Sigmoid colon (tissue), 6 donors: ENCODE measurements at regions not wholly inside any gene's neighbourhood (a gene's known extent, or its start where the extent isn't known, plus 50 kb on each side); places are given as distances from the start of the nearest gene placed in this dataset.

Source experiments
- DNase-seq: peaks from one replicate; pipeline ENCODE4 v3.0.0-alpha.2; 2019
- H3K27ac ChIP-seq, 4 donors: fragments of 200-600 bp; sonication (generic); one replicate each; pipeline ENCODE4 v1.5.1; 2016 to 2019; ENCODE audit warnings: mild to moderate bottlenecking in 1 of 4
- H3K27me3 ChIP-seq, 3 donors: fragments of 200-600 bp; sonication (generic); one replicate each; pipeline ENCODE4 v1.5.1; 2019; ENCODE audit warnings: mild to moderate bottlenecking in 1 of 3
- H3K36me3 ChIP-seq, 4 donors: fragments of 200-600 bp; sonication (generic); one replicate each; pipeline ENCODE4 v1.5.1; 2016 to 2019
- H3K4me1 ChIP-seq, 4 donors: fragments of 200-600 bp; sonication (generic); one replicate each; pipeline ENCODE4 v1.5.1; 2017 to 2019
- H3K4me3 ChIP-seq, 4 donors: fragments of 200-600 bp; sonication (generic); one replicate each; pipeline ENCODE4 v1.5.1; 2017 to 2019; ENCODE audit warnings: mild to moderate bottlenecking in 2 of 4, moderate library complexity in 1 of 4
- H3K9me3 ChIP-seq, 4 donors: fragments of 200-600 bp in 3 of 4; sonication (generic) in 3 of 4; one replicate each; pipeline versions ENCODE4 v1.5.1 to v1.6.1; 2013 to 2019
- CTCF ChIP-seq, 4 experiments: fragments of 450-650 bp in 3 of 4; fragments of 200-600 bp in 1 of 4; IDR thresholded peaks; one replicate each; pipeline ENCODE4 v1.5.1; 2016 to 2019; ENCODE audit warnings: antibody characterized with exemption in 4 of 4, mild to moderate bottlenecking in 3 of 4, moderate library complexity in 2 of 4
- EP300 ChIP-seq, 4 donors: sonication (generic); formaldehyde crosslinking; IDR thresholded peaks; one replicate each; pipeline ENCODE4 v1.6.1; 2017; ENCODE audit warnings: antibody characterized with exemption in 4 of 4
- POLR2A ChIP-seq, 2 donors: fragments of 450-650 bp; IDR thresholded peaks; one replicate each; pipeline ENCODE4 v1.6.1; 2016; ENCODE audit warnings: antibody characterized with exemption in 2 of 2, mild to moderate bottlenecking in 2 of 2, moderate library complexity in 2 of 2
- POLR2AphosphoS5 ChIP-seq, 4 donors: sonication (generic); formaldehyde crosslinking; IDR thresholded peaks; one replicate each; pipeline ENCODE4 v1.6.1; 2017; ENCODE audit warnings: antibody characterized with exemption in 4 of 4
- WGBS, 2 donors: extraction: QIAGEN DNeasy Blood & Tissue Kit; methylation state at CpG; one replicate each; pipeline ENCODE4 v1.1.7; 2013; 5-methylcytosine and 5-hydroxymethylcytosine counted together
- intact Hi-C: fragments of 100-400 bp; cut with DNase I; formaldehyde crosslinking; loops from one replicate; pipeline ENCODE4 v1.15.1; 2023
- donor health status: healthy with polysubstance abuse.
- donor health status: healthy.

GRCh38 chr11:106286881-106287504 lies 209.5 kb downstream of the AASDHPPT start:
- intact Hi-C loops: no loop called here
- no peak overlapping the region for H3K4me3 ChIP-seq
- no peak overlapping the region for H3K27ac ChIP-seq
- TF ChIP-seq POLR2A (IDR thresholded peaks at IDR 0.05) (no peak), CTCF (IDR thresholded peaks at IDR 0.05) (no peak), EP300 (IDR thresholded peaks at IDR 0.05) (no peak)
- no peak for DNase-seq
- H3K27me3 ChIP-seq: no peaks in the 10 kb centered on the region
- 58 to 64% methylated on average over 3 of the region's 3 CpGs for WGBS, 2 donors
- H3K9me3 ChIP-seq: no peaks in the 10 kb centered on the region
- H3K4me1 ChIP-seq: no peaks in the 10 kb centered on the region
- no peaks in the 10 kb centered on the region for H3K36me3 ChIP-seq

- no peaks in the 10 kb centered on the region for H3K27me3 ChIP-seq
- H3K4me1 ChIP-seq: no peaks in the 10 kb centered on the region
- H3K4me3 ChIP-seq: no peak overlapping the region
- no peak for DNase-seq
- TF ChIP-seq POLR2A (IDR thresholded peaks at IDR 0.05) (no peak), CTCF (IDR thresholded peaks at IDR 0.05) (no peak), EP300 (IDR thresholded peaks at IDR 0.05) (no peak)
- H3K27ac ChIP-seq: no peak overlapping the region
- intact Hi-C loops: no loop called here
- H3K36me3 ChIP-seq: no peaks in the 10 kb centered on the region
- H3K9me3 ChIP-seq: no peaks in the 10 kb centered on the region
- 82 to 86% methylated on average over 3 of the region's 3 CpGs for WGBS, 2 donors
These were observed 210.6 kb downstream of the AASDHPPT start for GRCh38 chr11:106288057-106288456.

GRCh38 chr11:106288822-106289387 lies 211.4 kb downstream of the AASDHPPT start:
- TF ChIP-seq POLR2A (IDR thresholded peaks at IDR 0.05): no peak
- TF ChIP-seq EP300 (IDR thresholded peaks at IDR 0.05): no peak
- no peak for TF ChIP-seq CTCF (IDR thresholded peaks at IDR 0.05)
- no peak for TF ChIP-seq POLR2AphosphoS5 (IDR thresholded peaks at IDR 0.05)
- H3K4me1 ChIP-seq: no peaks in the 10 kb centered on the region
- no peaks in the 10 kb centered on the region for H3K36me3 ChIP-seq
- intact Hi-C loops: no loop called here
- DNase-seq: no peak
- no peaks in the 10 kb centered on the region for H3K9me3 ChIP-seq
- H3K27me3 ChIP-seq: no peaks in the 10 kb centered on the region
- 38 to 59% methylated on average over 1 of the region's 1 CpG for WGBS, 2 donors
- H3K27ac ChIP-seq: no peak overlapping the region
- no peak overlapping the region for H3K4me3 ChIP-seq

GRCh38 chr11:106292526-106292925 lies 215.1 kb downstream of the AASDHPPT start:
- TF ChIP-seq EP300 (IDR thresholded peaks at IDR 0.05) (no peak), POLR2AphosphoS5 (IDR thresholded peaks at IDR 0.05) (no peak), POLR2A (IDR thresholded peaks at IDR 0.05) (no peak), CTCF (IDR thresholded peaks at IDR 0.05) (no peak)
- Histone ChIP-seq H3K9me3 (no peaks in the 10 kb centered on the region), H3K36me3 (no peaks in the 10 kb centered on the region), H3K4me3 (no peak overlapping the region), H3K27ac (no peak overlapping the region), H3K4me1 (no peaks in the 10 kb centered on the region), H3K27me3 (no peaks in the 10 kb centered on the region)
- WGBS, 2 donors: 64 to 80% methylated on average over 3 of the region's 3 CpGs
- no peak for DNase-seq
- intact Hi-C loops: no loop called here

- H3K36me3 ChIP-seq: no peaks in the 10 kb centered on the region
- intact Hi-C loops: no loop called here
- DNase-seq: no peak
- H3K4me3 ChIP-seq: no peak overlapping the region
- H3K27me3 ChIP-seq: no peaks in the 10 kb centered on the region
- no peaks in the 10 kb centered on the region for H3K9me3 ChIP-seq
- TF ChIP-seq POLR2A (IDR thresholded peaks at IDR 0.05) (no peak), EP300 (IDR thresholded peaks at IDR 0.05) (no peak), POLR2AphosphoS5 (IDR thresholded peaks at IDR 0.05) (no peak), CTCF (IDR thresholded peaks at IDR 0.05) (no peak)
- H3K27ac ChIP-seq: no peak overlapping the region
- no peaks in the 10 kb centered on the region for H3K4me1 ChIP-seq
These were observed 218.5 kb downstream of the AASDHPPT start for GRCh38 chr11:106295974-106296373.
